ENCODE measurements at regions not wholly inside any gene's neighbourhood (a gene's known extent, or its start where the extent isn't known, plus 50 kb on each side); places are given as distances from the start of the nearest gene placed in this dataset.

DNA sequence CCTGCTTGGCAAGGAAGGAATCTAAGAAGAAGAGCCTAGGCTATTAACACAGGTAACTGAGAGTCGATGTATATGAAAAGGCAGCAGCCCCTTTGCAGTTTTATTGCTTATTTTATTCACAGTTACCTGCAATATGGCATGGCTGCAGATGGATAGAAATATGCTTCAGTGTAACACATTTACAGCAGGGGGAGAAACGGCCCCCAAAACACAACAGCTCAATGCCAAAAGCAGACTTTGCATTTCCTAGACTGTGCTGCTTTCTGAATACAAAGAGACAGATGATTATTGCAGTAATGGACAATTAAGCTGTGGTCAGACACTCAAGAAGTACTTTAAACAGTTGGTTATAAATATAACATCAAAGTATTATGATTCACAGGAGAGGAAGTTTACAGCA lies 108.0 kb upstream of the CDH13 start:
- no peaks in the 10 kb centered on the region for H3K27me3 ChIP-seq (replicated peaks; ENCODE audit: insufficient read depth)
- intact Hi-C loops (cut with DNase I), result no loop called here
- no peak for DNase-seq (ENCODE audit: low spot score)
- TF ChIP-seq CTCF (IDR thresholded peaks at IDR 0.05) (no peak), POLR2A (IDR thresholded peaks at IDR 0.05) (no peak), POLR2AphosphoS5 (IDR thresholded peaks at IDR 0.05) (no peak)
- H3K4me1 ChIP-seq (replicated peaks), result no peaks in the 10 kb centered on the region
- H3K9me3 ChIP-seq, result no peaks in the 10 kb centered on the region
- 51% methylated on average over 2 of the region's 2 CpGs for WGBS
- H3K4me3 ChIP-seq, result no peak overlapping the region
- no peak overlapping the region for H3K27ac ChIP-seq
- H3K36me3 ChIP-seq, result no peaks in the 10 kb centered on the region

DNA sequence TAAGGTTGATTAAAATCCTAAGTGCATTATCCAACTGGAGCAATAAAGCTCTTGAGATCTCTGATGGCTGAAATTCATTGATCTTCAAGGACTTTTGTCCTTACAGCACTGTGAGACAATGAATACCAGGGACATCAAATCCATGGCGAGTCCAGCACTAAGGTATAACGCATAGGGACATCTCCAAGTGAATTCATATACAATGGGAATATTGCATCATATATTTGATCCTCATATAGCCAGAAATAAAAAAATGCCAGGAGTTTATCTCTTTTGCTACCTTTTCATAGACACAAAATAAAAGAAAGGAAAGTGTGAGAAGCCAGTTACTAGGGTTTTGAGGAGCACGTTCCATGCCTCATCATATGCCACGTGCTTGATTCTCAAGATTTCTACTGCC lies 112.5 kb upstream of the CDH13 start:
- H3K4me1 ChIP-seq (replicated peaks), result no peaks in the 10 kb centered on the region
- intact Hi-C loops (cut with DNase I), result no loop called here
- WGBS, result 89% methylated on average over 4 of the region's 4 CpGs

DNA sequence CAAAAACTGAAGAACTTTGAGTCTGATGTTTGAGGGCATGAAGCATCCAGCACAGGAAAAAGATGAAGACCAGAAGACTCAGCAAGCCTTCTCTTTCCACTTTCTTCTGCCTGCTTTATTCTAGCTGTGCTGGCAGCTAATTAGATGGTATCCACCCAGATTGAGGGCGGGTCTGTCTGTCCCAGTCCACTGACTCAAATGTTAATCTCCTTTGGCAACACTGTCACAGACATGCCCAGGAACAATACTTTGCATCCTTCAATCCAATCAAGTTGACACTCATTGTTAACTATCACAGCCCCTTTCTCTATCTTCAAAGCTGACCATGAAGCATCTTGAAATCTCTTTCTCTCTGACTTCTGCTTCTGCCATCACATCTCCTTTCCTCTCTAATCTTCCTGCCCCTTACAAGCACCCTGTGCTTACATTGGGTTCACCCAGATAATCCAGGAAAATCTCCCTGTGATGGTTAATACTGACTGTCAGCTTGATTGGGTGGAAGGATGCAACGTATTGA lies 115.9 kb upstream of the CDH13 start:
- DNase-seq (ENCODE audit: low spot score), result no peak
- Histone ChIP-seq H3K36me3 (no peaks in the 10 kb centered on the region), H3K4me1 (replicated peaks) (no peaks in the 10 kb centered on the region), H3K9me3 (no peaks in the 10 kb centered on the region), H3K4me3 (no peak overlapping the region), H3K27ac (no peak overlapping the region), H3K27me3 (replicated peaks; ENCODE audit: insufficient read depth) (no peaks in the 10 kb centered on the region)
- intact Hi-C loops (cut with DNase I), result no loop called here
- TF ChIP-seq CTCF (IDR thresholded peaks at IDR 0.05) (no peak), POLR2A (IDR thresholded peaks at IDR 0.05) (no peak), POLR2AphosphoS5 (IDR thresholded peaks at IDR 0.05) (no peak)
- 70% methylated on average over 2 of the region's 2 CpGs for WGBS

More for the DNA sequence above, 112.5 kb upstream of the CDH13 start:
- Histone ChIP-seq H3K27ac (no peak overlapping the region), H3K27me3 (replicated peaks; ENCODE audit: insufficient read depth) (no peaks in the 10 kb centered on the region), H3K36me3 (no peaks in the 10 kb centered on the region), H3K4me3 (no peak overlapping the region), H3K9me3 (no peaks in the 10 kb centered on the region)
- DNase-seq (ENCODE audit: low spot score), result no peak
- TF ChIP-seq POLR2A (IDR thresholded peaks at IDR 0.05) (no peak), CTCF (IDR thresholded peaks at IDR 0.05) (no peak), POLR2AphosphoS5 (IDR thresholded peaks at IDR 0.05) (no peak)

- 90% methylated on average over 5 of the region's 5 CpGs for WGBS
- no peak for DNase-seq (ENCODE audit: low spot score)
- H3K9me3 ChIP-seq, result no peaks in the 10 kb centered on the region
- intact Hi-C loops (cut with DNase I), result no loop called here
- H3K27me3 ChIP-seq (replicated peaks; ENCODE audit: insufficient read depth), result no peaks in the 10 kb centered on the region
- no peak for TF ChIP-seq POLR2A (IDR thresholded peaks at IDR 0.05)
- TF ChIP-seq POLR2AphosphoS5 (IDR thresholded peaks at IDR 0.05), result no peak
- no peak for TF ChIP-seq CTCF (IDR thresholded peaks at IDR 0.05)
- no peaks in the 10 kb centered on the region for H3K36me3 ChIP-seq
- no peak overlapping the region for H3K4me3 ChIP-seq
- H3K4me1 ChIP-seq (replicated peaks), result no peaks in the 10 kb centered on the region
- H3K27ac ChIP-seq, result no peak overlapping the region
These were observed 116.9 kb upstream of the CDH13 start for GRCh38 chr16:82509691-82510430.

Data from prostate gland (tissue), 2 donors.